ENCODE measurements at regions not wholly inside any gene's neighbourhood (a gene's known extent, or its start where the extent isn't known, plus 50 kb on each side); places are given as distances from the start of the nearest gene placed in this dataset.

GRCh38 chr12:61854902-61855301 is 405.3 kb upstream of the USP15 start:
- no peak overlapping the region for H3K27ac Mint-ChIP-seq
- no peak overlapping the region for H3K4me3 Mint-ChIP-seq
- ATAC-seq, result no peak
- no peaks in the 10 kb centered on the region for H3K36me3 Mint-ChIP-seq
- no peak for DNase-seq (ENCODE audit: low spot score in 2 of 2)
- H3K9me3 Mint-ChIP-seq, result peaks cover 10% of the 10 kb centered on the region
- no peaks in the 10 kb centered on the region for H3K4me1 Mint-ChIP-seq

GRCh38 chr12:61857968-61858367 is 402.2 kb upstream of the USP15 start:
- ATAC-seq, result no peak
- Mint-ChIP-seq H3K36me3 (no peaks in the 10 kb centered on the region), H3K4me3 (no peak overlapping the region), H3K27ac (no peak overlapping the region), H3K4me1 (no peaks in the 10 kb centered on the region), H3K9me3 (peaks cover 14% of the 10 kb centered on the region)
- no peak for DNase-seq (ENCODE audit: low spot score in 2 of 2)

- Mint-ChIP-seq H3K4me3 (no peak overlapping the region), H3K36me3 (no peaks in the 10 kb centered on the region), H3K27ac (no peak overlapping the region), H3K9me3 (peaks cover 6% of the 10 kb centered on the region), H3K4me1 (no peaks in the 10 kb centered on the region)
- ATAC-seq (no peak), DNase-seq (ENCODE audit: low spot score in 2 of 2) (no peak)
Measured at GRCh38 chr12:61860451-61860850, 399.8 kb upstream of the USP15 start.

GRCh38 chr12:61862986-61863385 is 397.2 kb upstream of the USP15 start:
- H3K36me3 Mint-ChIP-seq, result no peaks in the 10 kb centered on the region
- no peak for DNase-seq (ENCODE audit: low spot score in 2 of 2)
- ATAC-seq, result no peak
- H3K4me3 Mint-ChIP-seq, result no peak overlapping the region
- no peaks in the 10 kb centered on the region for H3K4me1 Mint-ChIP-seq
- no peak overlapping the region for H3K27ac Mint-ChIP-seq
- H3K9me3 Mint-ChIP-seq, result peaks cover 6% of the 10 kb centered on the region

GRCh38 chr12:61863811-61864210 is 396.4 kb upstream of the USP15 start:
- no peak for DNase-seq (ENCODE audit: low spot score in 2 of 2)
- no peaks in the 10 kb centered on the region for H3K4me1 Mint-ChIP-seq
- H3K9me3 Mint-ChIP-seq, result peaks cover 6% of the 10 kb centered on the region
- ATAC-seq, result no peak
- no peaks in the 10 kb centered on the region for H3K36me3 Mint-ChIP-seq
- H3K4me3 Mint-ChIP-seq, result no peak overlapping the region
- no peak overlapping the region for H3K27ac Mint-ChIP-seq

GRCh38 chr12:61869796-61870195 is 390.4 kb upstream of the USP15 start:
- Mint-ChIP-seq H3K4me1 (no peaks in the 10 kb centered on the region), H3K4me3 (no peak overlapping the region), H3K9me3 (peaks cover 3% of the 10 kb centered on the region), H3K27ac (no peak overlapping the region), H3K36me3 (no peaks in the 10 kb centered on the region)
- no peak for DNase-seq (ENCODE audit: low spot score in 2 of 2)
- no peak for ATAC-seq

GRCh38 chr12:61870658-61871484 is 389.3 kb upstream of the USP15 start:
- Mint-ChIP-seq H3K4me1 (no peaks in the 10 kb centered on the region), H3K4me3 (no peak overlapping the region), H3K9me3 (peaks cover 3% of the 10 kb centered on the region), H3K27ac (no peak overlapping the region), H3K36me3 (no peaks in the 10 kb centered on the region)
- ATAC-seq (peak; percentile 67), DNase-seq (ENCODE audit: low spot score in 2 of 2) (no peak)

- DNase-seq (ENCODE audit: low spot score in 2 of 2), result no peak
- no peak overlapping the region for H3K4me3 Mint-ChIP-seq
- peaks cover 3% of the 10 kb centered on the region for H3K9me3 Mint-ChIP-seq
- no peak for ATAC-seq
- H3K27ac Mint-ChIP-seq, result no peak overlapping the region
- no peaks in the 10 kb centered on the region for H3K36me3 Mint-ChIP-seq
- no peaks in the 10 kb centered on the region for H3K4me1 Mint-ChIP-seq
Measured at GRCh38 chr12:61871485-61871810, 388.8 kb upstream of the USP15 start.

GRCh38 chr12:61879229-61879628 is 381.0 kb upstream of the USP15 start:
- no peaks in the 10 kb centered on the region for H3K4me1 Mint-ChIP-seq
- H3K9me3 Mint-ChIP-seq, result no peaks in the 10 kb centered on the region
- ATAC-seq (no peak), DNase-seq (ENCODE audit: low spot score in 2 of 2) (no peak)
- H3K36me3 Mint-ChIP-seq, result no peaks in the 10 kb centered on the region
- H3K4me3 Mint-ChIP-seq, result no peak overlapping the region
- no peak overlapping the region for H3K27ac Mint-ChIP-seq

- DNase-seq (ENCODE audit: low spot score in 2 of 2), result no peak
- Mint-ChIP-seq H3K4me1 (no peaks in the 10 kb centered on the region), H3K4me3 (no peak overlapping the region), H3K9me3 (no peaks in the 10 kb centered on the region), H3K36me3 (no peaks in the 10 kb centered on the region), H3K27ac (no peak overlapping the region)
- no peak for ATAC-seq
Measured at GRCh38 chr12:61880186-61880585, 380.0 kb upstream of the USP15 start.

GRCh38 chr12:61891632-61892031 is 368.6 kb upstream of the USP15 start:
- no peaks in the 10 kb centered on the region for H3K36me3 Mint-ChIP-seq
- H3K4me3 Mint-ChIP-seq, result no peak overlapping the region
- ATAC-seq (no peak), DNase-seq (ENCODE audit: low spot score in 2 of 2) (no peak)
- no peak overlapping the region for H3K27ac Mint-ChIP-seq
- no peaks in the 10 kb centered on the region for H3K4me1 Mint-ChIP-seq
- H3K9me3 Mint-ChIP-seq, result peaks cover 16% of the 10 kb centered on the region

GRCh38 chr12:61894168-61894567 is 366.0 kb upstream of the USP15 start:
- H3K4me3 Mint-ChIP-seq, result no peak overlapping the region
- H3K36me3 Mint-ChIP-seq, result no peaks in the 10 kb centered on the region
- no peak overlapping the region for H3K27ac Mint-ChIP-seq
- ATAC-seq (no peak), DNase-seq (ENCODE audit: low spot score in 2 of 2) (no peak)
- H3K9me3 Mint-ChIP-seq, result peaks cover 18% of the 10 kb centered on the region
- no peaks in the 10 kb centered on the region for H3K4me1 Mint-ChIP-seq

- no peak for ATAC-seq
- peaks cover 17% of the 10 kb centered on the region for H3K9me3 Mint-ChIP-seq
- no peak for DNase-seq (ENCODE audit: low spot score in 2 of 2)
- H3K27ac Mint-ChIP-seq, result no peak overlapping the region
- no peaks in the 10 kb centered on the region for H3K36me3 Mint-ChIP-seq
- no peaks in the 10 kb centered on the region for H3K4me1 Mint-ChIP-seq
- H3K4me3 Mint-ChIP-seq, result no peak overlapping the region
Measured at GRCh38 chr12:61896436-61896835, 363.8 kb upstream of the USP15 start.

- H3K27ac Mint-ChIP-seq, result no peak overlapping the region
- DNase-seq (ENCODE audit: low spot score in 2 of 2), result no peak
- no peaks in the 10 kb centered on the region for H3K36me3 Mint-ChIP-seq
Measured at GRCh38 chr12:61902403-61902802, 357.8 kb upstream of the USP15 start.

GRCh38 chr12:61911113-61911512 is 349.1 kb upstream of the USP15 start:
- Mint-ChIP-seq H3K4me3 (no peak overlapping the region), H3K9me3 (no peaks in the 10 kb centered on the region), H3K4me1 (no peaks in the 10 kb centered on the region), H3K36me3 (no peaks in the 10 kb centered on the region), H3K27ac (no peak overlapping the region)
- ATAC-seq (no peak), DNase-seq (ENCODE audit: low spot score in 2 of 2) (no peak)

More at GRCh38 chr12:61902403-61902802, 357.8 kb upstream of the USP15 start:
- no peak for ATAC-seq
- peaks cover 15% of the 10 kb centered on the region for H3K9me3 Mint-ChIP-seq
- no peak overlapping the region for H3K4me3 Mint-ChIP-seq
- no peaks in the 10 kb centered on the region for H3K4me1 Mint-ChIP-seq

GRCh38 chr12:61915420-61915819 is 344.8 kb upstream of the USP15 start:
- no peaks in the 10 kb centered on the region for H3K36me3 Mint-ChIP-seq
- no peak for ATAC-seq

GRCh38 chr12:61916831-61917230 is 343.4 kb upstream of the USP15 start:
- DNase-seq (ENCODE audit: low spot score in 2 of 2) (no peak), ATAC-seq (no peak)

More at GRCh38 chr12:61915420-61915819, 344.8 kb upstream of the USP15 start:
- Mint-ChIP-seq H3K4me3 (no peak overlapping the region), H3K9me3 (peaks cover 3% of the 10 kb centered on the region), H3K4me1 (no peaks in the 10 kb centered on the region), H3K27ac (no peak overlapping the region)
- DNase-seq (ENCODE audit: low spot score in 2 of 2), result no peak

More at GRCh38 chr12:61916831-61917230, 343.4 kb upstream of the USP15 start:
- Mint-ChIP-seq H3K36me3 (no peaks in the 10 kb centered on the region), H3K9me3 (peaks cover 12% of the 10 kb centered on the region), H3K4me3 (no peak overlapping the region), H3K27ac (no peak overlapping the region), H3K4me1 (no peaks in the 10 kb centered on the region)
